Stimulated activated effector memory CD8-positive, alpha-beta T cell treated with anti-CD3 and anti-CD28 coated beads, Interleukin-12 subunit alpha, Interleukin-12 subunit beta, amount 100 ng/mL, for 72 hours (primary cell): ENCODE measurements at regions not wholly inside any gene's neighbourhood (a gene's known extent, or its start where the extent isn't known, plus 50 kb on each side); places are given as distances from the start of the nearest gene placed in this dataset.

Experiments used
- ATAC-seq: fragments of 150-1000 bp; cut with Tn5 transposase; 2 replicates; pipeline ENCODE4 v1.10.0; 2021
- DNase-seq, 2 donors: peaks; one replicate each; pipeline ENCODE4 v3.0.0; 2021 to 2022; ENCODE audit warnings: low spot score in 2 of 2
- H3K27ac Mint-ChIP-seq: one replicate; pipeline ENCODE4 v1.8.0; 2022; ENCODE audit warnings: mild to moderate bottlenecking, mixed read lengths
- H3K36me3 Mint-ChIP-seq: one replicate; pipeline ENCODE4 v1.8.0; 2022; ENCODE audit warnings: mild to moderate bottlenecking, mixed read lengths
- H3K4me1 Mint-ChIP-seq: one replicate; pipeline ENCODE4 v1.8.0; 2022; ENCODE audit warnings: mixed read lengths
- H3K4me3 Mint-ChIP-seq: one replicate; pipeline ENCODE4 v1.8.0; 2022; ENCODE audit warnings: mild to moderate bottlenecking, mixed read lengths
- H3K9me3 Mint-ChIP-seq: one replicate; pipeline ENCODE4 v1.8.0; 2022; ENCODE audit warnings: mixed read lengths

GRCh38 chr12:105855361-105856047 is 283.2 kb downstream of the NUAK1 start:
- DNase-seq, result no peak
- Mint-ChIP-seq H3K27ac (no peak overlapping the region), H3K4me3 (no peak overlapping the region), H3K36me3 (no peaks in the 10 kb centered on the region), H3K9me3 (peaks cover 7% of the 10 kb centered on the region), H3K4me1 (no peaks in the 10 kb centered on the region)
- ATAC-seq, result no peak

- DNase-seq (no peak), ATAC-seq (no peak)
- H3K36me3 Mint-ChIP-seq, result no peaks in the 10 kb centered on the region
- H3K4me3 Mint-ChIP-seq, result no peak overlapping the region
- no peak overlapping the region for H3K27ac Mint-ChIP-seq
- no peaks in the 10 kb centered on the region for H3K4me1 Mint-ChIP-seq
- H3K9me3 Mint-ChIP-seq, result peaks cover 7% of the 10 kb centered on the region
Observed at GRCh38 chr12:105856048-105856405, 282.7 kb downstream of the NUAK1 start.

GRCh38 chr12:105858981-105859710 is 279.6 kb downstream of the NUAK1 start:
- no peak for DNase-seq
- no peak overlapping the region for H3K27ac Mint-ChIP-seq
- no peaks in the 10 kb centered on the region for H3K36me3 Mint-ChIP-seq
- ATAC-seq, result no peak
- peaks cover 7% of the 10 kb centered on the region for H3K9me3 Mint-ChIP-seq
- no peaks in the 10 kb centered on the region for H3K4me1 Mint-ChIP-seq
- no peak overlapping the region for H3K4me3 Mint-ChIP-seq

GRCh38 chr12:105860561-105861207 is 278.1 kb downstream of the NUAK1 start:
- H3K36me3 Mint-ChIP-seq, result no peaks in the 10 kb centered on the region
- H3K4me3 Mint-ChIP-seq, result no peak overlapping the region
- no peaks in the 10 kb centered on the region for H3K4me1 Mint-ChIP-seq
- DNase-seq (no peak), ATAC-seq (no peak)
- peaks cover 7% of the 10 kb centered on the region for H3K9me3 Mint-ChIP-seq
- H3K27ac Mint-ChIP-seq, result no peak overlapping the region

- Mint-ChIP-seq H3K4me1 (no peaks in the 10 kb centered on the region), H3K27ac (no peak overlapping the region), H3K9me3 (peaks cover 7% of the 10 kb centered on the region), H3K36me3 (no peaks in the 10 kb centered on the region), H3K4me3 (no peak overlapping the region)
- no peak for DNase-seq
- no peak for ATAC-seq
Observed at GRCh38 chr12:105861227-105861626, 277.5 kb downstream of the NUAK1 start.

DNA sequence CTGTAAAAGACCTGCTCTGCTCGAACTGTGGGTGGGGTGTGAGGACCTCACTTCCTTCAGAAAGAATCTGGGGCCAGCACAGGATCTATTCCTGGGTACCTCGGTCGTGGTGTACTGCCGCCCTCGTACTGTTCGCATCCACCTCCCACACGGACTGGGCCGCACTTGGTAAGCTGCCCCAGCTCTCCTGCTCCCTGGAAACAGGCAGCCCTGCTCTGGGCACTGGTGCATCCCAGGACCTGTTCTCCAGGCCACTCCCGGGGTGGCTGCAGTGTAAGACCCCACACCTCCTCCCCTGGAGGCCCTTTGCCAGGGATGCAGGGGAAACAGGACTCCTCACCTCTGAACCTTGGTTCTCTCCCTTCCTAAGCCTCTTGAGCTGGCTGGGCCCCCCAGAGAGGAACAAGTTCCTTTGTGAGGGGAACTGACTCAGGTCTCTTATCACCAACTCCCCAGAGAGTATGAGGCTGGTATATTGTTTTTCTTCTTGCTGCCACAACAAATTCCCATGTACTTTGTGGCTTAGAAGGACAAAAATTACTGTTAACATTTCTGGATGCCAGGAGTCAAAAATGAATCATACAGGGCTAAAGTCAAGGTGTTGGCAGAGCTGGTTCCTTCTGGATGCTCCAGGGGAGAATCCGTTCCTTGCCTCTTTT is 276.5 kb downstream of the NUAK1 start:
- no peak for ATAC-seq
- Mint-ChIP-seq H3K4me3 (no peak overlapping the region), H3K36me3 (no peaks in the 10 kb centered on the region)

DNA sequence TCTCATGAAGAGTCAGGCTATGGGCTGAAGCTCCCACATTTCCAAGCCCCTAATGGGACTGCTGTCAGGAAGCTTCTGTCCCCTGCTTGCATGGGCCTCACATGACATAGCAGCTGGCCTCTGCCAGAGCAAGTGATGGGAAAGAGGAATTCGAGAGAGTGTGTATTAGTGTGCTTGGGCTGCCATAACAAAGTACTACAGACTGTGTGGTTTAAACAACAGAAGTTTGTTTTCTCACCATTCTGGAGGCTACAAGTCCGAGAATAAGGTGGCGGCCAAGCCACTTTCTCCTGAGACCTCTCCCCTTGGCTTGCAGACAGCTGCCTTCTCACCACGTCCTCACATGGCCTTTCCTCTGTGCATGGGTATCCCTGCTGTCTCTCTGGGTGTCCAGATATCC is 274.4 kb downstream of the NUAK1 start:
- Mint-ChIP-seq H3K4me1 (no peaks in the 10 kb centered on the region), H3K4me3 (no peak overlapping the region), H3K9me3 (peaks cover 3% of the 10 kb centered on the region), H3K27ac (no peak overlapping the region), H3K36me3 (no peaks in the 10 kb centered on the region)
- no peak for ATAC-seq
- no peak for DNase-seq

More for the DNA sequence above, 276.5 kb downstream of the NUAK1 start:
- Mint-ChIP-seq H3K9me3 (peaks cover 3% of the 10 kb centered on the region), H3K4me1 (no peaks in the 10 kb centered on the region), H3K27ac (no peak overlapping the region)
- DNase-seq, result no peak

GRCh38 chr12:105864901-105865300 is 273.9 kb downstream of the NUAK1 start:
- Mint-ChIP-seq H3K36me3 (no peaks in the 10 kb centered on the region), H3K4me3 (no peak overlapping the region), H3K4me1 (no peaks in the 10 kb centered on the region), H3K9me3 (peaks cover under 1% of the 10 kb centered on the region), H3K27ac (no peak overlapping the region)
- no peak for DNase-seq
- ATAC-seq, result no peak

GRCh38 chr12:105865886-105866285 is 272.9 kb downstream of the NUAK1 start:
- H3K4me1 Mint-ChIP-seq, result no peaks in the 10 kb centered on the region
- no peaks in the 10 kb centered on the region for H3K36me3 Mint-ChIP-seq
- H3K9me3 Mint-ChIP-seq, result peaks cover 2% of the 10 kb centered on the region
- ATAC-seq, result no peak
- H3K27ac Mint-ChIP-seq, result no peak overlapping the region
- H3K4me3 Mint-ChIP-seq, result no peak overlapping the region
- no peak for DNase-seq

- DNase-seq (no peak), ATAC-seq (no peak)
- Mint-ChIP-seq H3K4me1 (no peaks in the 10 kb centered on the region), H3K4me3 (no peak overlapping the region), H3K36me3 (no peaks in the 10 kb centered on the region), H3K9me3 (peaks cover 8% of the 10 kb centered on the region), H3K27ac (no peak overlapping the region)
Observed at GRCh38 chr12:105874121-105874520, 264.6 kb downstream of the NUAK1 start.

DNA sequence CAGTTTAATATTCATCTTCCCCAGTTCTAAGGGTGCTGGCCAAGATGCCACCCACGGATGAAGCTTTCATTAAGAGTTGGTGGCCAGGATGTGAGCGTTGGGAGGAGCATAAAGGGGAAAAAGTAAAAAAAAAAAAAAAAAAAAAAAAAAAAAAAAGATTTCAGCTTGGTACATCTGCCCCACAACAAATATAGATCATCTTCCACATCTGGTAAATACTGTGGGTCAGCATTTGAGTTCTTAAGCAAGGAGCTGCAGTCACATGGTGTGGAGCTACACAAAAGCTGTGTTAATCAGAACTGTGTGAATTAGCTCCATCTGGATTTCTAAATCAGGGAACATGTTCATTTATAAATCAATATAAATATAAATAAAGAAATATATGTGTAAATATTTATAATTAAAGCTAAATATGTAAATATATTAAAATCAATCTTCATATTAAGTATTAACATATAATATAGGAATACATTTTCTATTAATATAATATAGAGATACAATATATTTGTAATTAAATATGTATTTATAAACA is 262.3 kb downstream of the NUAK1 start:
- DNase-seq (no peak), ATAC-seq (no peak)
- Mint-ChIP-seq H3K36me3 (no peaks in the 10 kb centered on the region), H3K9me3 (peaks cover 2% of the 10 kb centered on the region), H3K4me1 (no peaks in the 10 kb centered on the region), H3K27ac (no peak overlapping the region), H3K4me3 (no peak overlapping the region)

- no peak for DNase-seq
- H3K9me3 Mint-ChIP-seq, result peaks cover 3% of the 10 kb centered on the region
- H3K27ac Mint-ChIP-seq, result no peak overlapping the region
- ATAC-seq, result no peak
- no peaks in the 10 kb centered on the region for H3K4me1 Mint-ChIP-seq
- H3K4me3 Mint-ChIP-seq, result no peak overlapping the region
- no peaks in the 10 kb centered on the region for H3K36me3 Mint-ChIP-seq
Observed at GRCh38 chr12:105878964-105879363, 259.8 kb downstream of the NUAK1 start.

GRCh38 chr12:105880824-105881388 is 257.8 kb downstream of the NUAK1 start:
- Mint-ChIP-seq H3K4me3 (no peak overlapping the region), H3K4me1 (no peaks in the 10 kb centered on the region), H3K36me3 (no peaks in the 10 kb centered on the region), H3K27ac (no peak overlapping the region), H3K9me3 (peaks cover 3% of the 10 kb centered on the region)
- ATAC-seq (no peak), DNase-seq (no peak)

- no peaks in the 10 kb centered on the region for H3K36me3 Mint-ChIP-seq
- peaks cover 3% of the 10 kb centered on the region for H3K9me3 Mint-ChIP-seq
- DNase-seq (no peak), ATAC-seq (no peak)
- H3K27ac Mint-ChIP-seq, result no peak overlapping the region
- no peak overlapping the region for H3K4me3 Mint-ChIP-seq
- H3K4me1 Mint-ChIP-seq, result no peaks in the 10 kb centered on the region
Observed at GRCh38 chr12:105882404-105882803, 256.4 kb downstream of the NUAK1 start.

- Mint-ChIP-seq H3K4me3 (no peak overlapping the region), H3K27ac (no peak overlapping the region), H3K9me3 (no peaks in the 10 kb centered on the region), H3K4me1 (no peaks in the 10 kb centered on the region), H3K36me3 (no peaks in the 10 kb centered on the region)
- no peak for DNase-seq
- no peak for ATAC-seq
Observed at GRCh38 chr12:105887131-105887530, 251.6 kb downstream of the NUAK1 start.
